NK-92 treated with Interleukin-12 subunit alpha and Interleukin-12 subunit beta, amount 100 ng/mL, for 24 hours (cell line): ENCODE measurements at regions not wholly inside any gene's neighbourhood (a gene's known extent, or its start where the extent isn't known, plus 50 kb on each side); places are given as distances from the start of the nearest gene placed in this dataset.
A peak's percentile ranks its signal among the peaks of the same experiment; 100 is the strongest.

Experiments used
- DNase-seq: peaks from one replicate; lab custom pipeline; 2025; lab: John Stamatoyannopoulos, UW

DNA sequence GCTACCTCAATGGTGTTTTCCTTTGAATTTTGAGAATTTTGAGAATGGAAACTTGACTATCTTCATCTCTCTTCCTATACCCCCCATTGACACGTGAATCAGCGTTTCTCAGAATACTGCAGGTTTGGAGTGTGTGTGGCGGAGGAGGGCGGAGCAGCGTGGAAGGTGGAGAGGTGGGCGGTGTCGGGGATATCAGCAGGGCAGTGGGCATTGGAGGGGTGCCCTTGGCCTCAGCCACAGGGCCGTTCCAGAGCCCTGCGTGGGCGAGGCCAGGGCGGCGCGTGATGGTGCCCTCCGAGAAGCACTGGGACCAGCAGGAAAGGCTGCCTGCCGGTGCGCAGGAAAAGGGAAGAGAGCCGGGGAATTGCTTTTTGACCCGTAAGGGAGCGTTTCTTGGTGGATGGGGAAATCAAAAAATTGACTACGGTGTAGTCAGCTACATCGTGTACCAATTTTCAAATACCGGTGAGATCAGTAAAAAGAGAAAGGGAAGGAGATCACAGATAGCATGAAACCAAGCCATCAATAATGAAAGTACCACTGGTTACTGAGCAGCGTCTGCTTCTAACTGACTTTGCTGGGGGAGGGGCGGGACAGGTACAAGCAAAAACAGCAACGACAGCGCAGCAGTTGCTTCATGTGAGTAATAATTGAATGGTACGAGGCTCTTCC is 82.7 kb upstream of the DUSP22 start:
- DNase-seq = no peak

- DNase-seq = no peak
Measured at GRCh38 chr6:210104-210456, 82.2 kb upstream of the DUSP22 start.

GRCh38 chr6:210778-211374 is 81.4 kb upstream of the DUSP22 start:
- DNase-seq = no peak

GRCh38 chr6:211871-212497 is 80.3 kb upstream of the DUSP22 start:
- DNase-seq = no peak

DNA sequence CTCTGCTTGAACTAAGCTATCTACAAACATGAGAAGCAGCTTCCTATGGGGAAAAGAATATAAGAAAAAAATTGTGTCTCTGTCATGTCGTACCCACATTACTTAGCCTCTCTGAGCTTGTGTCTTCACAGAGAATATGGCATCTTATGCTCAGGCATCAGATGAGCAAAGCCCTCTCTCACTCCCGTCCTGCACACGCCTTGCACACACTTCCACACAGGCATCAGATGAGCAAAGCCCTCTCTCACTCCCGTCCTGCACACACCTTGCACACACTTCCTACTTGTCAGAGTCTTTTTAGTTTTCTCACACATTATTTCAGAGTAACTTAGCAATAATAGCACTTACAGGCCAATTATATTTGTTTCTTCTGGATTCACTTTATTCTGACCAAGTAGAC is 79.0 kb upstream of the DUSP22 start:
- DNase-seq = no peak

- DNase-seq = no peak
Measured at GRCh38 chr6:214428-214827, 77.9 kb upstream of the DUSP22 start.

- peak; percentile 84 for DNase-seq
Measured at GRCh38 chr6:215335-216034, 76.8 kb upstream of the DUSP22 start.

GRCh38 chr6:217048-217659 is 75.1 kb upstream of the DUSP22 start:
- peak; percentile 16 for DNase-seq

- DNase-seq = no peak
Measured at GRCh38 chr6:218153-219018, 73.9 kb upstream of the DUSP22 start.

- no peak for DNase-seq
Measured at GRCh38 chr6:219019-219570, 73.2 kb upstream of the DUSP22 start.

DNA sequence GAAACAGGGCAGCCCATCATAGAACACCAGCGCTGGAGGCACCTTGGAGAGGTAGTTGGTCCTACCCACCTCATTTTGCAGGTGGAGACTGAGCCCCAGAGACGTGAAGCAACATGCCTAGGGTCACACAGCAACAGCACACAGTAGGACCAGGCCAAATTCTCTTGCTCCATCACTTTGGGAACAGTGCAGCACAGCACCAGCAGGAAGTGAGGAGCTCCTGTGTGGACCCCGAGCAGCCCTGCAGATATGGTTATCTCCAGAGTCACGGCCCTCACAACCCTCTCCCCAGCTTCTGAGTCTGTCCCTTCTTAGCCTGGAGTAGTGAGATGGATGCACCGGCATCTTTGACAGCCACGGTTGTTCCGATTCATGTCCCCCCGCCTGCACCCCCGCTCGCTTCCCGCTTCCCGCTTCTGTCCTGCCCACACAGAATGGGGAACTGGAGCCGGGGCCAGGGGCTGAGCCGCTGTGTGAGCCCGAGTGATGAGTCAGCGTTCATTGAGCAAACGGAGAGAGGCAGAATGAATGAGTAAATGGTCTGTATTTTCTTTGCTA is 72.6 kb upstream of the DUSP22 start:
- DNase-seq = no peak

GRCh38 chr6:220312-220711 is 72.0 kb upstream of the DUSP22 start:
- DNase-seq = no peak

- DNase-seq = no peak
Measured at GRCh38 chr6:220721-221475, 71.4 kb upstream of the DUSP22 start.

DNA sequence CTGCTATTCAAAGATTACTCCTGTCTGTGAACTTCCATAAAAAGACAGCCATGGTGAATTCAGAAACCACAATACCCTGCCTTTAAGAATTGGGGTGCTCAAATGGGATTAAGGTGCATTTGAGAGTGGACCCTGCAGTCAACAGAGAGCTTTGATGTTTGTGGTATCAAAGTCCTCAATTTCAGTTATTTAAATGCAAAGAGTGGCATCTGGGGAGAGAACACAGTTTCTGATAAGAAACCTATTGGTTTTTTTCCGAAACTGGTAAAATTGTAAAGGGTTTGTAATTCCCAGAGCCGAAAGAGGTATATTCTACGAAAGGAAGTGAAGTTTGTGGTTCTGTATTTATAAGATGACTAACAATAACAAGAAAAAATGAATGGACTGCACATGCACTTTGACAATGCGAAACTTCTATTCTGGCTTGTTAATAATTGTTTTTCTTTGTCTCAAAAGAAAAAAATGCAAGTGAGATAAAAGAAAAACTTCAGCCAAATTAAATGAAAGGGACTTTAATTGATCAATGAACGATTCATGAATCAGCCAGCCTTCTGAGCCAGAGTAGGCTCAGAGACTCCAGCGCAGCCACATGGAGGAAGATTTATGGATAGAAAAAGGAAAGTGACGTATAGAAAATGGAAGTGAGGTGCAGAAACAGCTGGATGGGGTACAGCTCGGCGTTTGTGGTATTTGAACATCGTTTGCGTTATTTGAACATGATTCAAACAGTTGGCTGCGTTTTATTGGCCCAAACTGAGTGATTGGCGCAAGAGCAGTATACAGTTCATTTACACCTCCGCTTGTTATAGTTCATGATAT is 70.5 kb upstream of the DUSP22 start:
- no peak for DNase-seq

DNA sequence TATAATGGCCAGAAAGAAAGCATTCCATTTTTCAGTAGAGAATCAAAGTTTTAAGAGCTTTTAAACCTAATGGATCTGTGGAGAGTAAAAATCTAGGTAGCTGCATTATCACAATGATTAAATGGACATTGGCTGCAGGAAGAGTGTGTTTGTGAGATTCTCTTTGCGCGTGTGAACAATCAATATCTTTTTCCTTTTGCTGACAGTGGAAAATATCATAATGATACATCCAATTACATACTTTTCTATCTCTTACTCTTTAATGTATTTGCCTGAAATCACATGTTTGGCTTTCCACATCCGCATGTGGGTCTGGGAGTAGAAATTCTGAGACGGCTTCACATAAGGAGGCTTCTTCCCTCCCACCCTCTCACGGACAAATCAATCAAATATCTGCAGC is 69.8 kb upstream of the DUSP22 start:
- DNase-seq = no peak

DNA sequence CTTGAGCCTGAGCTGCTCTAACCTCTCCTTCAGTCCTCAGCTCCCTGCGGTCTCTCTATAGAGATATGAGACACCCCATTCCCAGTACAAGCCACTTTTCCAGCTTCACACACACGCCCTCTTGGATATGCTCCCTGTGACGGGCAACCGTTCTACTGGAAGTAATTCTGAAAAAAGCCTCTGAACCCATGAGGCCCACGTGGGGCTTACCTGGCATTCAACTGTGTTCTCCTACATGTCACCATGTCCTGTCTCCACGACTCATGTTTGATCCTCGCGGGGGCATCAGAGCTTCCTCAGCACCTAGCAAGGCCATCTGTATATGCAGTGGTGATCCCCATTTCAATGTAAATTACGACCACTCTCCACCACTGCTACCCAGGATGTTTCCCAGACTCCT is 69.2 kb upstream of the DUSP22 start:
- no peak for DNase-seq

- no peak for DNase-seq
Measured at GRCh38 chr6:223763-224162, 68.5 kb upstream of the DUSP22 start.

- DNase-seq = no peak
Measured at GRCh38 chr6:224350-224749, 67.9 kb upstream of the DUSP22 start.

DNA sequence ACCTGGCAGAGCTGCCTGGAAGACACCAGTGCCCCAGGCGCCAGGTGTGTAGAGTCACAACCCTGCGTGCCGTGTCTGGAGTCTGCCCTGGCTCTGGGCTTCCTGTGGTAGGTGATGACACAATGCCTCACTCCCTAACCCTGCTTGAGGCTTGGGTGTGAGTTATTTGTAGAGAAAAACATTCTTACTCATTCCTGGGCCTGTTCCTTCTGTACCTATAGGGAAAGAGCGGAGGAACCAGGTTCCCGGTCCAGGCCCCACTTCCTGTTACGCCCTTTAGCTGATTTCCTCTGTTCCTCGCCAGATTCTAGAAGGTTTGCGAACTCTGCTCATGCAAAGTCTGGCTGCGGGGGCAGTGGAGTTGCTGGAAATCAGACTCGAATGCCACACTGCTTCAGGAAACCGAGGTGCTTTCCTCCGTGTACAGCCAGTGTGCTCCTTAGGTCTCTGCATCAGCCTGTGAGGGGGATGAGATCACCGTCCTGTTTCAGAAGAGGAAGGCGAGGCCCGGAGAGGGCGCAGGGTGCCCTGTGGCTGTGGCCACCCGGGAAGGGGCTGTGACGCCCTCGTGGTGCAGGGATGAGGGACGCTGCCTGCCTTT is 67.1 kb upstream of the DUSP22 start:
- no peak for DNase-seq
